IPS-18a (cell line): ENCODE measurements at regions not wholly inside any gene's neighbourhood (a gene's known extent, or its start where the extent isn't known, plus 50 kb on each side); places are given as distances from the start of the nearest gene placed in this dataset.

ENCODE experiments used
- H3K27ac ChIP-seq: one replicate; pipeline ENCODE4 v1.5.1; 2013; ENCODE audit warnings: low read length
- H3K27me3 ChIP-seq: one replicate; pipeline ENCODE4 v1.6.1; 2013; ENCODE audit warnings: mild to moderate bottlenecking, low read length; ENCODE audit not compliant: control insufficient read depth, insufficient read depth
- H3K36me3 ChIP-seq: one replicate; pipeline ENCODE4 v1.6.1; 2013; ENCODE audit warnings: low read depth, low read length; ENCODE audit not compliant: control insufficient read depth
- H3K4me1 ChIP-seq: one replicate; pipeline ENCODE4 v1.6.1; 2013; ENCODE audit warnings: low read depth, low read length; ENCODE audit not compliant: control insufficient read depth
- H3K4me3 ChIP-seq: one replicate; pipeline ENCODE4 v1.5.1; 2013; ENCODE audit warnings: low read length
- H3K9ac ChIP-seq: one replicate; pipeline ENCODE4 v1.6.1; 2013; ENCODE audit warnings: mild to moderate bottlenecking, low read length, moderate library complexity
- H3K9me3 ChIP-seq: one replicate; pipeline ENCODE4 v1.6.1; 2013; ENCODE audit warnings: low read depth, low read length; ENCODE audit not compliant: control insufficient read depth

DNA sequence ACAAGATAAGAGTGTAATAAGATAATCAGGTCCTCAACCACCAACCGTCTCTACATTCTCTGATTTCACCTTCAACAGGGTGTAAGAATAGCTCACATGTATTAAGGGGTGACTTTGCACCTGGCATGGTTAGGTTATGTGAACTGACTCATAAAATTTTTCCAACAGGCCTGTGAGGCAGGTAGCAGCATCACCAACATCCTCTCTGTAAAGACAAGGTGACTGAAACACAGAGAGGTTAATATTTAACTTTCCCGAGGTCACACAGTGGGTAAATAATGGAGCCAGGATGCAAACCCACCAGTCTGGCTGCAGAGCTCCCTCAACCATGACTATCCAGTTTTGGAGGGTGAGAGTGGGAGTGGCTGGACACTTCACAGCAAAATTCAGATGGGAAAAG lies 317.2 kb downstream of the C16orf95 start:
- no peaks in the 10 kb centered on the region for H3K9me3 ChIP-seq
- H3K4me3 ChIP-seq = no peak overlapping the region
- no peak overlapping the region for H3K9ac ChIP-seq
- no peaks in the 10 kb centered on the region for H3K27me3 ChIP-seq
- H3K36me3 ChIP-seq = no peaks in the 10 kb centered on the region
- H3K4me1 ChIP-seq = no peaks in the 10 kb centered on the region
- H3K27ac ChIP-seq = no peak overlapping the region

DNA sequence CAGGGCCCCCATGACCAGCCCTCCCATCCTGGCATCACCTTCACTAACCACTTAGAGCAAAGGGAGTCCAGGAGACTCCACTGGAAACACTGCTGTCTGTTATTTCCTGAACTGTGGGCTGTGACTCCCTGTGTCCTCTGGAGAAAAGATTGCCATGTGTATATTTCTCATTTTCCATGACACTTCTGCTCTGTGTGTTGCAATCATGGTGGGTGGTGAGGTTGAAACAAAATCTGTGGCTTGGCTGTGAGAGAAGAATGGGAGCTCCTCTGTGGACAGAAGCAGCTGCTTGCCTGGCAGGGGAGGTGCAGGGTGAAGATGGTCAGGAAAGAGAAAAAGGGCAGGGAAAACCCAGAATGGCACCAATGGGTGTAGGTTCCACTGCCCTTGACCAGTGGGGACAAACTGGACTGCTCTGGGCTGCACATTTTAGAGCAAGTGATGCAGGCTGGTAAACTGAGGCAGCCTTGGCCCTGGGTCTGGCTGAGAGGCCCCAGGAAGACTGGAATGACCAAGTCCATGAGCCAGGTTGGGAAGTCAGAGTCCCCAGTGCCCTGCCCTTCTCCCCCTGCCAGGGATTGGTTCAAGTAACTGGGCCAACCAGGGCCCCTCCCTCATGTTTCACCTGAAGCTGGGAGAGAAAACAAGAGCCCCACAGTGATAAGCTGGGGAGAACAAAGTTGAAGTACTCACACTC lies 314.3 kb downstream of the C16orf95 start:
- H3K27ac ChIP-seq = no peak overlapping the region
- no peak overlapping the region for H3K4me3 ChIP-seq

DNA sequence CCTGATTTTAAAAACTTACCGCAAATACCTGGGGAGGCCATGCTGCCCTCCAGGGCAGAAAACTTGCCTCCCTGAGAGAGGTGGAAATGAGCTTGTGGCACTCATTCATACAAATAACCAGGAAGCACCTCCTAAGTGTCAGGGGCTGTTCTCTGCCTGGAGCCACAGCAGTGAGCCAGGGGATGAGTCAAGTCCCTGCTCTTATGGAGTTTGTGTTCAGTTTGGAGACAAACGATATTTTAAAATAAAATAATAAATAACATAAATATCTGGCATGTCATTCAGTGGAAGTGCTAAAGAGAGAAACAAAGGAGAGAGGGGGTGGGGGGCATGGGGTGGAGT lies 313.8 kb downstream of the C16orf95 start:
- no peak overlapping the region for H3K9ac ChIP-seq
- no peaks in the 10 kb centered on the region for H3K9me3 ChIP-seq
- no peaks in the 10 kb centered on the region for H3K4me1 ChIP-seq
- no peak overlapping the region for H3K27ac ChIP-seq
- H3K4me3 ChIP-seq = no peak overlapping the region
- no peaks in the 10 kb centered on the region for H3K36me3 ChIP-seq
- H3K27me3 ChIP-seq = no peaks in the 10 kb centered on the region

More for the DNA sequence above, 314.3 kb downstream of the C16orf95 start:
- Histone ChIP-seq H3K36me3 (no peaks in the 10 kb centered on the region), H3K4me1 (no peaks in the 10 kb centered on the region), H3K27me3 (no peaks in the 10 kb centered on the region), H3K9ac (no peak overlapping the region), H3K9me3 (no peaks in the 10 kb centered on the region)

DNA sequence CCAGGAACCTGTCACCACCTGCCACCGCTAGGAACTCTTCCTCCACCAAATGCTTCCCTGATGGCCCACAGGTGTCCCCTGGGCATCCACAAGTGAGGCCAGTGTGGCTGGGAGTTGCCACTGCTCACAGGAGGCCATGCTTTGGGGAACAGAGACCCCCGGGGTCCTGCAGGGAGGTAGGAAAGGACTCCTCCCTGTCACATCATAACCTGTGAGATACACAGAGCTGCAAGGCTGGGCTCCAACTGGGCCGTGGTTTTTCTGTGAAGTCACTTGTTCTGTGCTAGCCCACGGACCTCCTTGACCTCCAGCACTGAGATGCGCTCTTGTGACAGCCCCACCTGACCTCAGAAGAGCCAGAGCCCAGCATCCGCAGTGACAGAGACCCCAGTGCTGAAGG lies 311.2 kb downstream of the C16orf95 start:
- H3K4me1 ChIP-seq = no peaks in the 10 kb centered on the region
- no peaks in the 10 kb centered on the region for H3K27me3 ChIP-seq
- no peaks in the 10 kb centered on the region for H3K36me3 ChIP-seq
- no peak overlapping the region for H3K9ac ChIP-seq
- H3K4me3 ChIP-seq = no peak overlapping the region
- no peak overlapping the region for H3K27ac ChIP-seq
- H3K9me3 ChIP-seq = no peaks in the 10 kb centered on the region

DNA sequence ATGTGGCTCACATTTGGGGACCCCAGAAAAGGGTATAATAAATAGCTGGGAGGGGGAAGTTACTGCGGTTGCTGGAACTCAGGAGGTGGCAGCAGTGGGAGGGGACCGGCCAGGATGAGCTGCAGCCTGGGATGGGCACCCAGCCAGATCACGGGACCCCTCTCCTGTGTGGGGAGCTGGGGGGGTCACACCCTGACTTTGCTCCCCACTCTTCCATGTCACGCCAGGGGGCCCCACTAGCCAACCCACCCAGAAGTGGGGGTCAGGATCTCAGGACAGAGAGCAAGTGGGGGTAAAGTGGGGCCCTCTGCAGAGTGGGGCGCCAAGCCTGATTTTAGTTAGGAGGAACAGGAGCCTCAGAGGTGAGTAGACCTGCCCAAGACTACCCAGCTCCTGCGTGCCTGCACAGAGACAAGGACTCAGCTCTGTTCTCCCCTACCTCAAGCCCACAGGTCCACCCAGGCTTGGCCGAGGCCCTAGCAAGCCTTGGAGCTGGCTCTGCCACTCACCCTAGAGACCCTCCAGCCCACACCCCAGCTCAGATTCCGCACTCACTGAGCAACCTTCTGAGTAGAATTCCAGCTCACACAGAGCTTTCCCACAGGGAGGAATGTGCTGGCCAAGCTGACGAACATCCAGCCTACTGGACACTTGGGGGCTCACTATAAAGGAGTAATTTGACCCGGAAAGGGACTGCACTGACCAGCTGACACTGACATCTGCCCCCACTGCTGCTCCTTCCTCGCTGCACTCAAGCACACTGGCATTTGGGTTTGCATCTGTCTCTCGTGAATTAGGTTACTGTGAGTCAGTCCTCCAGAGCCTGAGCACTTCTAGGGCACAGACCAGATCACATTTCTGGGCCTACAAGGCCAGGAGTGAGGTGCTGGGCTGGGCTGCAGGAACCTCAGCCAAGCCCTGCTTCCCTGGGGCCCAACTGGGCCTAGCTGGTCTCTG lies 310.1 kb downstream of the C16orf95 start:
- H3K4me3 ChIP-seq = no peak overlapping the region
- H3K9ac ChIP-seq = no peak overlapping the region
- H3K27ac ChIP-seq = no peak overlapping the region
- no peaks in the 10 kb centered on the region for H3K36me3 ChIP-seq
- no peaks in the 10 kb centered on the region for H3K27me3 ChIP-seq
- H3K4me1 ChIP-seq = no peaks in the 10 kb centered on the region
- no peaks in the 10 kb centered on the region for H3K9me3 ChIP-seq

DNA sequence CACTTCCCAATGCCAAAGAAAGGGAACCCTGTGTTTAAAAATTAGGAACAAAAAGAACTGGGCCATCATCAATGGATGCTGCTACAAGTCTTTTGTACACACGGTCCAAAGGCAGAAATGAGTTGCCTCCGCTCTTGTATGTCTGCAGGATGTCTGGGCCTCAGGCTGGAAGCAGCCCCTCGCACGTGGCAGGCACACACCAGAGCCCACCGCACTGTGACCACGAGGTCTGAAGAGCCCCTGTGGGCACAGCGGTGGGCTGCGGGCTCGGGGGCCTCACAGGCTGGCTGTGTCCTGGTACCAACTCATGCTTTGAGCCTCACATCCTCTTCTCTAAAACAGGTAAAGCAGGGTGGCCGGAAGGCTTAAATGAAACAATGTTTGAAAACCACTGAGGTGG lies 309.3 kb downstream of the C16orf95 start:
- H3K27me3 ChIP-seq = no peaks in the 10 kb centered on the region
- H3K4me1 ChIP-seq = no peaks in the 10 kb centered on the region
- H3K36me3 ChIP-seq = no peaks in the 10 kb centered on the region
- H3K9me3 ChIP-seq = no peaks in the 10 kb centered on the region
- H3K4me3 ChIP-seq = no peak overlapping the region
- H3K9ac ChIP-seq = no peak overlapping the region
- H3K27ac ChIP-seq = no peak overlapping the region

DNA sequence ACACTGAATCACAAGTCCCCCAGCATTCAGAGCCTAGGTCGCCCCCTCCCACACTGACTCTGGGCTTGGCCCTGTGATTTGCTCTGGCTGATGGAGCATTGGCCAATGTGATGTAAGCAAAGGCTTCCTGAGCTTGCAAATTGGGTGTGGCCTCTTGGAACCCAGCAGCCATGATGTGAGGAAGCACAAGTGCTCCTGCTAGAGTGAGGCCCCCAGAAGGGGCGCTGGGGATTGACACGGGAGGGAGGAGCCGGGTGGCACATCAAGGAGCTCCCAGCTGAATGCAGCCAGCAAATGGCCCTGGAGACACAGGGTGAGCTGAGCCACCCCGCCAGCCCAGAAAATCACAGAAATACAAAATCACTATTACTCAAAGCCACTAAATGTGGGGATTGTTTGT lies 308.5 kb downstream of the C16orf95 start:
- Histone ChIP-seq H3K9ac (no peak overlapping the region), H3K27ac (no peak overlapping the region), H3K4me1 (no peaks in the 10 kb centered on the region), H3K4me3 (no peak overlapping the region), H3K27me3 (no peaks in the 10 kb centered on the region), H3K36me3 (no peaks in the 10 kb centered on the region), H3K9me3 (no peaks in the 10 kb centered on the region)

DNA sequence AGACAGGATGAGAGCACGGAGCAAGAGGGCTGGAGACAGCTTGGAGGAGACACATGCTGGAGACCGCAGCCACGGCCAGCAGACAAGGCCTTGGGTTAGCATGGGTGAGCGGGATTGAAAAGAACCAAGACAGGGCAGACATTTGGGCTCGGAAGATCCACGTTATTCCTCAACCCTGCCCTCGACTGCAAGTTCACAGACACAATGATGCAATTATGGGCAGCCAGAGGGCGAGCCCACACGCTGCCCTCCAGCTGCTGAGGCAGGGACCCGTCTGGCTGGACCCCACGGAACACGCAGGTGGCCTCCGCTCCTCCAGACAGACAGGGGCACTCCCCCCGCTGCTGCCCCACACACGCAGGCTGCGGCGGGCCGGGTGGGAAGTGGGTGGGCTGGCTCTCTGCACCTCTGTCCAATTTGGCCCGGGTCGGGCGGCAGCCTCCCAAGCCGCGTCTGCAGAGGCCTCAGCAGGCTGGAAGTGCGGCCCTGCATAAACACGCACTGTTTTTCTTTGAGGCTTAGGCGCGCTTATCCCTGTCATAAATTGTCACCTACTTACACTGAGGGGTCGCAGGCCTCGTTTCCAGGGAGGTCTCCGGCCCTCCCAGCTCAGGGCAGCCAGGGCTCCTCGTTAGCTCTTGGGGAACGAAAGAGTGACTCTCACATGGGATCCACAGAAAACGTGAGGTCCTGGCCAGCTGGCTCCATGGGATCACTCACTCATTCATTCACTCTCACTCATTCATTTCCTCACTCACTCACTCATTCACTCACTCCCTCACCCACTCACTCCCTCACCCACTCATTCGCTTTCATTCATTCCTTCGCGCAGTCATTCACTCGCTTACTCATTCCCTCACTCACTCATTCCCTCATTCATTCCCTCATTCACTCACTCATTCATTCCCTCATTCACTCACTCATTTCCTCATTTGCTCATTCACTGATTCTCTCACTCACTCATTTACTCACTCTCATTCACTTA lies 303.9 kb downstream of the C16orf95 start:
- Histone ChIP-seq H3K36me3 (no peaks in the 10 kb centered on the region), H3K9me3 (no peaks in the 10 kb centered on the region), H3K4me1 (no peaks in the 10 kb centered on the region), H3K27ac (no peak overlapping the region), H3K9ac (no peak overlapping the region), H3K4me3 (no peak overlapping the region), H3K27me3 (no peaks in the 10 kb centered on the region)

DNA sequence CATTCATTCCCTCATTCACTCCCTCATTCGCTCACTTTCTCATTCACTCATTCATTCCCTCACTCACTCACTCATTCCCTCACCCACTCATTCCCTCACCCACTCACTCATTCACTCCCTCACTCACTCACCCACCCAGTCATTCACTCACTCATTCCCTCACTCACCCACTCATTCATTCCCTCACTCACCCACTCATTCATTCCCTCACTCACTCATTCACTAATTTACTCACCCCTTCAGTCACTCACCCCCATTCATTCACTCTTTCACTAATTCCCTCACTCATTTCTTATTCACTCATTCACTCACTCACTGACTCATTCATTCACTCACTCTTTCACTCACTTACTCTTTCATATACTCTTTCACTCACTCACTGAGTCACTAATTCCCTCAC lies 303.1 kb downstream of the C16orf95 start:
- Histone ChIP-seq H3K4me3 (no peak overlapping the region), H3K4me1 (no peaks in the 10 kb centered on the region), H3K27ac (no peak overlapping the region), H3K36me3 (no peaks in the 10 kb centered on the region), H3K27me3 (no peaks in the 10 kb centered on the region), H3K9ac (no peak overlapping the region), H3K9me3 (no peaks in the 10 kb centered on the region)

DNA sequence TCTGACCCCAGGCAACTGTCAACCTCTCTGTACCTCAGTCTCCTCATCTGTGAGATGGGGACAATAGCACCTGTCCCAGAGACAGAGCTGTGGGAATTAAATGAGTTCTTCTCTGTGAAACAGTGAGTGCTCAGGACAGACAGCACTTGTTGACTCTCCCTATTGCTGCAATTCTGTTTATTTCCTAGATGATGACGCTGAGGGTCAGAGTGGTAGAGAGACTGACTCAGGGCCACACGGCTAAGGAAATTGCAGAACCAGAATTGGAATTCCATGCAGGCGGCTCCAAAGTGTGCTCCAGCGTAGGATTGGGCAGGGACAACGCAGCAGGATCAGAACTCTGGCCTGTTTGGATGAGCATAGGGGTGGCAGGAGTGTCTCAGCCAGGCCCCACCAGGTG lies 302.2 kb downstream of the C16orf95 start:
- no peak overlapping the region for H3K9ac ChIP-seq
- H3K27ac ChIP-seq = no peak overlapping the region
- no peaks in the 10 kb centered on the region for H3K36me3 ChIP-seq
- no peaks in the 10 kb centered on the region for H3K4me1 ChIP-seq
- no peaks in the 10 kb centered on the region for H3K27me3 ChIP-seq
- no peaks in the 10 kb centered on the region for H3K9me3 ChIP-seq
- H3K4me3 ChIP-seq = no peak overlapping the region
